Esophagus muscularis mucosa (tissue), 4 donors: ENCODE measurements at regions not wholly inside any gene's neighbourhood (a gene's known extent, or its start where the extent isn't known, plus 50 kb on each side); places are given as distances from the start of the nearest gene placed in this dataset.

Source experiments
- CTCF ChIP-seq, 3 experiments: fragments of 200-600 bp in 2 of 3; fragments of 450-650 bp in 1 of 3; sonication (generic) in 2 of 3; IDR thresholded peaks; one replicate each; pipeline ENCODE4 v1.5.1; 2017 to 2019; ENCODE audit warnings: antibody characterized with exemption in 3 of 3, mild to moderate bottlenecking in 2 of 3, moderate library complexity in 1 of 3
- EP300 ChIP-seq: sonication (generic); formaldehyde crosslinking; IDR thresholded peaks from one replicate; pipeline ENCODE4 v1.6.1; 2017; ENCODE audit warnings: antibody characterized with exemption
- POLR2A ChIP-seq: fragments of 450-650 bp; IDR thresholded peaks from one replicate; pipeline ENCODE4 v1.6.1; 2017; ENCODE audit warnings: antibody characterized with exemption, moderate library complexity, mild to moderate bottlenecking, low read depth
- POLR2AphosphoS5 ChIP-seq, 2 donors: sonication (generic); formaldehyde crosslinking; IDR thresholded peaks; one replicate each; pipeline ENCODE4 v1.6.1; 2017; ENCODE audit warnings: antibody characterized with exemption in 2 of 2

- TF ChIP-seq CTCF (IDR thresholded peaks at IDR 0.05) (no peak), POLR2AphosphoS5 (IDR thresholded peaks at IDR 0.05) (no peak), EP300 (no peak), POLR2A (no peak)
Measured at GRCh38 chr5:18805376-18805775, 1171.1 kb downstream of the TAF11L14 start.
